ENCODE measurements at regions not wholly inside any gene's neighbourhood (a gene's known extent, or its start where the extent isn't known, plus 50 kb on each side); places are given as distances from the start of the nearest gene placed in this dataset.

- Histone ChIP-seq H3K14ac (ENCODE audit: insufficient read length) (no peak overlapping the region), H3K4me3 (ENCODE audit: extremely low read depth in 1 of 4, insufficient read depth in 2 of 4, low read depth in 3 of 4, low read length in 4 of 4) (no peak overlapping the region), H4K8ac (ENCODE audit: extremely low read depth, insufficient read depth, low read length) (no peak overlapping the region), H3K79me2 (ENCODE audit: control insufficient read depth in 1 of 2, insufficient read depth in 2 of 2, low read length in 2 of 2) (no peaks in the 10 kb centered on the region), H3K18ac (ENCODE audit: extremely low read depth, low read length) (no peak overlapping the region), H2BK20ac (ENCODE audit: low read length) (no peak overlapping the region), H2BK12ac (ENCODE audit: low read depth, low read length) (no peak overlapping the region), H2BK5ac (ENCODE audit: low read depth, low read length) (no peak overlapping the region), H3K23ac (ENCODE audit: insufficient read length) (no peak overlapping the region), H3K27me3 (replicated peaks in 1 of 4; ENCODE audit: control insufficient read depth in 3 of 4, extremely low read depth in 1 of 4, insufficient read depth in 3 of 4, low read length in 3 of 4) (no peaks in the 10 kb centered on the region), H3K27ac (ENCODE audit: low read depth, low read length) (no peak overlapping the region), H4K5ac (ENCODE audit: insufficient read length, low read depth, low read length) (no peak overlapping the region), H3K4me2 (ENCODE audit: insufficient read depth in 1 of 2, low read depth in 2 of 2, low read length in 2 of 2) (no peak overlapping the region), H4K20me1 (replicated peaks in 1 of 2; ENCODE audit: control insufficient read depth in 1 of 2, insufficient read depth in 2 of 2, low read length in 2 of 2) (no peaks in the 10 kb centered on the region), H2AK5ac (ENCODE audit: low read depth, low read length) (no peak overlapping the region), H3K9ac (replicated peaks in 1 of 4; ENCODE audit: extremely low read depth in 1 of 4, low read depth in 3 of 4, low read length in 3 of 4) (no peak overlapping the region), H2AFZ (ENCODE audit: low read length) (no peak overlapping the region), H3K9me3 (ENCODE audit: insufficient read depth in 2 of 2, low read depth in 1 of 2, low read length in 1 of 2) (no peaks in the 10 kb centered on the region), H3K36me3 (ENCODE audit: control insufficient read depth in 2 of 4, insufficient read depth in 4 of 4, low read length in 3 of 4) (no peaks in the 10 kb centered on the region), H3K56ac (replicated peaks; ENCODE audit: insufficient read length, low read depth, low read length) (no peak overlapping the region), H3K4ac (replicated peaks; ENCODE audit: insufficient read length, low read depth, low read length) (no peak overlapping the region), H4K91ac (replicated peaks; ENCODE audit: insufficient read length, low read length) (no peak overlapping the region), H2BK120ac (replicated peaks; ENCODE audit: low read depth, low read length) (no peak overlapping the region), H3K23me2 (ENCODE audit: low read depth, low read length) (no peaks in the 10 kb centered on the region), H3K79me1 (ENCODE audit: low read depth, low read length) (no peaks in the 10 kb centered on the region), H3K4me1 (replicated peaks in 1 of 4; ENCODE audit: control insufficient read depth in 3 of 4, insufficient read depth in 4 of 4, low read length in 3 of 4) (no peaks in the 10 kb centered on the region), H2BK15ac (ENCODE audit: low read length) (no peak overlapping the region)
- TF ChIP-seq SRF (IDR thresholded peaks at IDR 0.05; ENCODE audit: low read depth, low read length), result no peak
- POLR2A ChIA-PET (ENCODE audit: partially characterized antibody), result no interaction called here
- no peak for DNase-seq (ENCODE audit: low read depth in 1 of 2, low spot score in 2 of 2)
- no peak for FAIRE-seq
- 51% methylated on average over 3 of the region's 3 CpGs; no CpG with 5 or more reads in 1 of the 2 experiments for WGBS, 2 experiments (ENCODE audit: extremely low coverage in 1 of 2, insufficient coverage in 1 of 2, insufficient read length in 1 of 2, insufficient replicate concordance in 2 of 2, low coverage in 1 of 2, low lambda C conversion rate in 2 of 2, missing lambda C conversion rate in 1 of 2)
- CTCF ChIA-PET (ENCODE audit: partially characterized antibody), result interaction anchor here (0.7 kb wide), 1 partner anchor 120 kb away, joined by 3 read pairs; no protein-coding TSS in a partner anchor
Observed at GRCh38 chr6:99121748-99122147, 174.0 kb upstream of the FBXL4 start.
